ENCODE measurements at regions not wholly inside any gene's neighbourhood (a gene's known extent, or its start where the extent isn't known, plus 50 kb on each side); places are given as distances from the start of the nearest gene placed in this dataset.

- WGBS, 2 donors (ENCODE audit: low coverage in 1 of 2), result 80 to 100% methylated on average over 3 of the region's 3 CpGs
- ATAC-seq, result no peak
- Histone ChIP-seq H3K27ac (no peak overlapping the region), H3K4me1 (no peaks in the 10 kb centered on the region), H3K9me3 (no peaks in the 10 kb centered on the region), H3K36me3 (no peaks in the 10 kb centered on the region), H3K4me3 (no peak overlapping the region), H3K27me3 (no peaks in the 10 kb centered on the region)
- TF ChIP-seq POLR2AphosphoS5 (IDR thresholded peaks at IDR 0.05) (no peak), EP300 (IDR thresholded peaks at IDR 0.05) (no peak), POLR2A (IDR thresholded peaks at IDR 0.05) (no peak), CTCF (IDR thresholded peaks at IDR 0.05) (no peak)
Observed at GRCh38 chr3:118827446-118827845, 207.2 kb downstream of the IGSF11 start.

- no peak overlapping the region for H3K4me3 ChIP-seq
Observed at GRCh38 chr3:118828351-118828750, 206.3 kb downstream of the IGSF11 start.

GRCh38 chr3:118833075-118833474 is 201.6 kb downstream of the IGSF11 start:
- Histone ChIP-seq H3K36me3 (no peaks in the 10 kb centered on the region), H3K27me3 (no peaks in the 10 kb centered on the region), H3K4me3 (no peak overlapping the region), H3K9me3 (no peaks in the 10 kb centered on the region), H3K4me1 (no peaks in the 10 kb centered on the region), H3K27ac (no peak overlapping the region)
- TF ChIP-seq POLR2A (IDR thresholded peaks at IDR 0.05), result no peak
- no peak for TF ChIP-seq POLR2AphosphoS5 (IDR thresholded peaks at IDR 0.05)
- TF ChIP-seq CTCF (IDR thresholded peaks at IDR 0.05), result no peak
- no peak for TF ChIP-seq EP300 (IDR thresholded peaks at IDR 0.05)
- 0 to 12% methylated on average over 2 to 4 of the region's 6 CpGs for WGBS, 2 donors (ENCODE audit: low coverage in 1 of 2)
- no peak for ATAC-seq

More at GRCh38 chr3:118828351-118828750, 206.3 kb downstream of the IGSF11 start:
- H3K27me3 ChIP-seq, result no peaks in the 10 kb centered on the region
- no peak overlapping the region for H3K27ac ChIP-seq
- TF ChIP-seq EP300 (IDR thresholded peaks at IDR 0.05) (no peak), POLR2AphosphoS5 (IDR thresholded peaks at IDR 0.05) (no peak), CTCF (IDR thresholded peaks at IDR 0.05) (no peak)
- 63 to 100% methylated on average over 1 to 2 of the region's 4 CpGs for WGBS, 2 donors (ENCODE audit: low coverage in 1 of 2)
- no peaks in the 10 kb centered on the region for H3K36me3 ChIP-seq
- H3K9me3 ChIP-seq, result no peaks in the 10 kb centered on the region
- no peaks in the 10 kb centered on the region for H3K4me1 ChIP-seq
- ATAC-seq, result no peak

GRCh38 chr3:118838871-118839270 is 195.8 kb downstream of the IGSF11 start:
- Histone ChIP-seq H3K4me3 (no peak overlapping the region), H3K9me3 (peaks cover 0 to 33% (median 0%) of the 10 kb centered on the region in 3 donors), H3K4me1 (no peaks in the 10 kb centered on the region), H3K27me3 (no peaks in the 10 kb centered on the region), H3K36me3 (no peaks in the 10 kb centered on the region), H3K27ac (no peak overlapping the region)
- no peak for TF ChIP-seq EP300 (IDR thresholded peaks at IDR 0.05)
- TF ChIP-seq POLR2A (IDR thresholded peaks at IDR 0.05), result no peak
- TF ChIP-seq CTCF (IDR thresholded peaks at IDR 0.05), result no peak
- TF ChIP-seq POLR2AphosphoS5 (IDR thresholded peaks at IDR 0.05), result no peak
- whole genome bisulfite sequencing, 2 donors (ENCODE audit: low coverage in 1 of 2), result 17% methylated on average over 1 of the region's 1 CpG; no CpG with 5 or more reads in 1 of the 2 donors
- ATAC-seq, result no peak

- H3K27ac ChIP-seq, result no peak overlapping the region
Observed at GRCh38 chr3:118842147-118842863, 192.3 kb downstream of the IGSF11 start.

More at GRCh38 chr3:118842147-118842863, 192.3 kb downstream of the IGSF11 start:
- H3K9me3 ChIP-seq, result peaks cover 0 to 43% (median 0%) of the 10 kb centered on the region in 3 donors
- no peaks in the 10 kb centered on the region for H3K27me3 ChIP-seq
- WGBS, 2 donors (ENCODE audit: low coverage in 1 of 2), result 86 to 91% methylated on average over 6 to 7 of the region's 7 CpGs
- TF ChIP-seq POLR2AphosphoS5 (IDR thresholded peaks at IDR 0.05), result no peak
- H3K4me3 ChIP-seq, result no peak overlapping the region
- H3K4me1 ChIP-seq, result no peaks in the 10 kb centered on the region
- no peaks in the 10 kb centered on the region for H3K36me3 ChIP-seq
- no peak for ATAC-seq
